ENCODE measurements at regions not wholly inside any gene's neighbourhood (a gene's known extent, or its start where the extent isn't known, plus 50 kb on each side); places are given as distances from the start of the nearest gene placed in this dataset.

- no peaks in the 10 kb centered on the region for H3K4me1 Mint-ChIP-seq
- Histone ChIP-seq H3K4me3 (replicated peaks in 1 of 3; ENCODE audit: low read depth in 2 of 3, low read length in 3 of 3) (no peak overlapping the region), H2AFZ (ENCODE audit: insufficient read depth, low read depth, low read length, poor library complexity, severe bottlenecking) (no peak overlapping the region), H3K27me3 (ENCODE audit: control insufficient read depth in 2 of 2, insufficient read depth in 2 of 2, low read length in 2 of 2) (no peaks in the 10 kb centered on the region), H3K36me3 (replicated peaks in 1 of 2; ENCODE audit: control insufficient read depth in 1 of 2, insufficient read depth in 2 of 2, low read length in 2 of 2) (no peaks in the 10 kb centered on the region), H3K9me3 (replicated peaks in 1 of 2; ENCODE audit: control insufficient read depth in 1 of 2, insufficient read depth in 1 of 2, low read length in 2 of 2) (no peaks in the 10 kb centered on the region), H4K20me1 (ENCODE audit: insufficient read depth, low read length) (no peaks in the 10 kb centered on the region), H3K9ac (ENCODE audit: insufficient read depth, low read length, poor library complexity, severe bottlenecking) (no peak overlapping the region), H3K79me2 (ENCODE audit: insufficient read depth, low read length) (no peaks in the 10 kb centered on the region), H3K4me1 (ENCODE audit: control insufficient read depth in 1 of 2, insufficient read depth in 2 of 2, low read length in 2 of 2) (no peaks in the 10 kb centered on the region), H3K4me2 (replicated peaks; ENCODE audit: extremely low read depth, low read length, poor library complexity, severe bottlenecking) (no peak overlapping the region), H3K27ac (ENCODE audit: low read depth in 1 of 2, low read length in 2 of 2) (no peak overlapping the region)
- DNase-seq: no peak
- intact Hi-C loops (cut with micrococcal nuclease): loop anchor here in 1 of 2 donors (10.0 kb wide), 1 partner anchor 901 kb away; no protein-coding TSS in a partner anchor
- 79% methylated on average over 4 of the region's 5 CpGs for WGBS (ENCODE audit: insufficient coverage)
- H3K27me3 Mint-ChIP-seq (ENCODE audit: low read depth in 3 of 3): peaks cover 0 to 7% (median 3%) of the 10 kb centered on the region in 3 donors
- H3K36me3 Mint-ChIP-seq: no peaks in the 10 kb centered on the region
- H3K27ac Mint-ChIP-seq: no peak overlapping the region
- TF ChIP-seq CTCF (IDR thresholded peaks at IDR 0.05): no peak
- peaks cover 0 to 2% (median 0%) of the 10 kb centered on the region in 7 donors for H3K9me3 Mint-ChIP-seq
- no peak overlapping the region for H3K4me3 Mint-ChIP-seq
These were observed 53.1 kb upstream of the PCED1B start for GRCh38 chr12:47026291-47026690.

Data from CD14-positive monocyte (primary cell).